HG02943 (cell line): ENCODE measurements at regions not wholly inside any gene's neighbourhood (a gene's known extent, or its start where the extent isn't known, plus 50 kb on each side); places are given as distances from the start of the nearest gene placed in this dataset.

Experiments
- ATAC-seq: cut with Tn5 transposase; IDR thresholded peaks from one replicate; pipeline ENCODE4 v1.9.1; 2021; ENCODE audit warnings: mild to moderate bottlenecking, low read depth, moderate library complexity; ENCODE audit not compliant: unreplicated experiment

- no peak for ATAC-seq
Observed at GRCh38 chr9:90948156-90948555, 146.5 kb downstream of the SYK start.

GRCh38 chr9:90950600-90950999, 149.0 kb downstream of the SYK start:
- ATAC-seq: no peak

GRCh38 chr9:90953200-90953599, 151.6 kb downstream of the SYK start:
- no peak for ATAC-seq

GRCh38 chr9:90953805-90954204, 152.2 kb downstream of the SYK start:
- no peak for ATAC-seq

- no peak for ATAC-seq
Observed at GRCh38 chr9:90956026-90956810, 154.6 kb downstream of the SYK start.

- ATAC-seq: no peak
Observed at GRCh38 chr9:90958328-90958727, 156.7 kb downstream of the SYK start.

- no peak for ATAC-seq
Observed at GRCh38 chr9:90960941-90961340, 159.3 kb downstream of the SYK start.

- no peak for ATAC-seq
Observed at GRCh38 chr9:90961375-90961774, 159.8 kb downstream of the SYK start.

- no peak for ATAC-seq
Observed at GRCh38 chr9:90964101-90965020, 162.7 kb downstream of the SYK start.

- no peak for ATAC-seq
Observed at GRCh38 chr9:90965226-90966030, 163.8 kb downstream of the SYK start.

GRCh38 chr9:90966031-90966290, 164.3 kb downstream of the SYK start:
- ATAC-seq: no peak

- ATAC-seq: no peak
Observed at GRCh38 chr9:90966480-90967144, 165.0 kb downstream of the SYK start.

- no peak for ATAC-seq
Observed at GRCh38 chr9:90967145-90967538, 165.5 kb downstream of the SYK start.

- no peak for ATAC-seq
Observed at GRCh38 chr9:90969021-90969675, 167.5 kb downstream of the SYK start.

GRCh38 chr9:90970608-90971007, 169.0 kb downstream of the SYK start:
- no peak for ATAC-seq

- no peak for ATAC-seq
Observed at GRCh38 chr9:90972057-90972456, 170.4 kb downstream of the SYK start.

- no peak for ATAC-seq
Observed at GRCh38 chr9:90974016-90974415, 172.4 kb downstream of the SYK start.

GRCh38 chr9:90974643-90975245, 173.1 kb downstream of the SYK start:
- ATAC-seq: no peak

- ATAC-seq: no peak
Observed at GRCh38 chr9:90975781-90976538, 174.3 kb downstream of the SYK start.
